Endothelial cell of umbilical vein (primary cell): ENCODE measurements at regions not wholly inside any gene's neighbourhood (a gene's known extent, or its start where the extent isn't known, plus 50 kb on each side); places are given as distances from the start of the nearest gene placed in this dataset.
A peak's percentile ranks its signal among the peaks of the same experiment; 100 is the strongest.

Experiments used
- BruUV-seq: library from RNA; stranded (reverse); fragments of 400-500 nt; replicated peaks from 2 replicates; lab custom pipeline; 2021; lab: Mats Ljungman, UMichigan
- CTCF ChIA-PET: fragments of 300-600, 350-600 bp; sonication (Branson Sonifier 250); formaldehyde crosslinking; loops from one replicate; lab custom pipeline; 2021; ENCODE audit warnings: antibody characterized with exemption, inconsistent platforms; lab: Charles Lee
- POLR2A ChIA-PET: fragments of 300-600, 350-600 bp; sonication (Branson Sonifier 250); formaldehyde crosslinking; loops from one replicate; lab custom pipeline; 2021; ENCODE audit warnings: antibody characterized with exemption, inconsistent platforms; lab: Charles Lee
- DNase-seq: peaks from one replicate; pipeline ENCODE4 v3.0.0-alpha.2; 2011; ENCODE audit warnings: low read depth, low spot score
- FAIRE-seq: peaks from 2 replicates; lab custom pipeline; 2011; peaks lifted over from hg19 to GRCh38; lab: Jason Lieb, UNC
- H2AFZ ChIP-seq: 2 replicates; pipeline ENCODE4 v1.6.0; 2012; ENCODE audit warnings: low read depth, low read length, control low read depth, inconsistent platforms
- H3K27ac ChIP-seq: 2 replicates; pipeline ENCODE4 v1.5.1; 2011; ENCODE audit warnings: low read depth, mild to moderate bottlenecking, control low read depth, low read length, moderate library complexity; ENCODE audit not compliant: insufficient read depth
- H3K27me3 ChIP-seq, 2 experiments: 2 replicates each; pipeline versions ENCODE4 v1.6.0 to v1.6.1; 2011; ENCODE audit warnings: low read length in 2 of 2, mixed read lengths in 1 of 2; ENCODE audit not compliant: control insufficient read depth in 2 of 2, insufficient read depth in 2 of 2
- H3K36me3 ChIP-seq, 2 experiments: 2 replicates in 1 of 2; 3 replicates in 1 of 2; pipeline ENCODE4 v1.5.1; 2011; ENCODE audit warnings: low read length in 2 of 2, mild to moderate bottlenecking in 1 of 2, moderate library complexity in 1 of 2; ENCODE audit not compliant: control insufficient read depth in 2 of 2, insufficient read depth in 2 of 2; ENCODE audit errors: extremely low read depth in 1 of 2
- H3K4me1 ChIP-seq: 3 replicates; pipeline ENCODE4 v1.5.1; 2011; ENCODE audit warnings: mild to moderate bottlenecking, low read length; ENCODE audit not compliant: control insufficient read depth, insufficient read depth; ENCODE audit errors: extremely low read depth
- H3K4me2 ChIP-seq: 2 replicates; pipeline ENCODE4 v1.6.1; 2011; ENCODE audit warnings: low read length, control low read depth, mixed read lengths; ENCODE audit not compliant: insufficient read depth
- H3K4me3 ChIP-seq, 3 experiments: fragments of 200-600 bp in 1 of 3; sonication (generic), shearing (Covaris generic) in 1 of 3; replicated peaks in 1 of 3; 2 replicates each; pipeline ENCODE4 v1.5.1; 2011 to 2016; ENCODE audit warnings: control low read depth in 3 of 3, low read length in 3 of 3, mild to moderate bottlenecking in 2 of 3, inconsistent platforms in 1 of 3, low read depth in 1 of 3, moderate library complexity in 1 of 3; ENCODE audit not compliant: insufficient read depth in 1 of 3
- H3K79me2 ChIP-seq: 2 replicates; pipeline ENCODE4 v1.6.0; 2012; ENCODE audit warnings: low read length, inconsistent platforms; ENCODE audit not compliant: control insufficient read depth, insufficient read depth
- H3K9ac ChIP-seq: replicated peaks from 2 replicates; pipeline ENCODE3; 2011; ENCODE audit warnings: low read length, control low read depth; ENCODE audit not compliant: insufficient read depth; ENCODE audit errors: extremely low read depth
- H3K9me1 ChIP-seq: replicated peaks from 3 replicates; pipeline ENCODE4 v1.6.0; 2011; ENCODE audit warnings: mild to moderate bottlenecking, low read length; ENCODE audit not compliant: control insufficient read depth, insufficient read depth; ENCODE audit errors: extremely low read depth
- H3K9me3 ChIP-seq: replicated peaks from 2 replicates; pipeline ENCODE4 v1.5.1; 2012; ENCODE audit warnings: low read length, inconsistent platforms; ENCODE audit not compliant: control insufficient read depth, insufficient read depth
- H4K20me1 ChIP-seq: replicated peaks from 2 replicates; pipeline ENCODE3; 2011; ENCODE audit warnings: mild to moderate bottlenecking, low read length; ENCODE audit not compliant: control insufficient read depth, insufficient read depth; ENCODE audit errors: extremely low read depth
- FOS ChIP-seq: IDR thresholded peaks from 2 replicates; pipeline ENCODE4 v1.6.1; 2011; ENCODE audit warnings: mild to moderate bottlenecking, low read length, moderate library complexity, borderline replicate concordance; ENCODE audit not compliant: insufficient read depth
- MYC ChIP-seq: IDR thresholded peaks from one replicate; pipeline ENCODE4 v1.6.1; 2011; ENCODE audit warnings: mild to moderate bottlenecking, low read depth, low read length
- dilution Hi-C: fragments of 300-500 bp; cut with MboI; formaldehyde crosslinking; loops from one replicate; pipeline ENCODE4 v1.15.0; 2019; ENCODE audit warnings: low sequenced_read_pairs; ENCODE audit not compliant: extremely low pct_ligation_motif_present
- intact Hi-C: fragments of 100-400 bp; cut with micrococcal nuclease; formaldehyde crosslinking; loops from one replicate; pipeline ENCODE4 v1.10.0; 2022

DNA sequence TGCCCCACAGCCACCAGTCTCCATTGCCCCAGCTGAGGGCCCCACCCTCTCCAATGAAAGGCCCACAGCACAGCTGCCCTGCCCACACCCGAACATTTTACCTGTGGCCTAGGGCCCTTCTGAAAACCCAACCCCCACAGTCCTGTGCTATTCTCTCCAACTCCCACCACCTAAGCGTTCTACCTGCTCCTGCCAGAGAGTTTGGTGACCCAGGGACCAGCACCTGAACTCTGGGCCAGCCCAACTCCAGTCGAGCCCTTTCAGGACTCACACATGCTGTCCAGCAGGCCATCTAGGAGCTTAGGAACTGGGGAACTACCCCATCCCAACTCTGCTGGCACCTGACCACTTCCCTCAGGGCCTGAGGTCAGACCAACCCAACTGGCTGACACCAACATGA is 562.3 kb downstream of the DNAH5 start:
- no peak overlapping the region for H2AFZ ChIP-seq
- intact Hi-C loops (no loop called here), dilution Hi-C loops (no loop called here)
- ChIA-PET CTCF (no interaction called here), POLR2A (no interaction called here)
- no peaks in the 10 kb centered on the region for H3K27me3 ChIP-seq
- no peaks in the 10 kb centered on the region for H3K79me2 ChIP-seq
- H3K27ac ChIP-seq = no peak overlapping the region
- FAIRE-seq (no peak), DNase-seq (no peak)
- no peak for TF ChIP-seq FOS
- no peaks in the 10 kb centered on the region for H3K9me1 ChIP-seq
- H3K9me3 ChIP-seq = no peaks in the 10 kb centered on the region
- no peak overlapping the region for H3K4me2 ChIP-seq
- no peaks in the 10 kb centered on the region for H4K20me1 ChIP-seq
- no peak overlapping the region for H3K9ac ChIP-seq
- H3K4me1 ChIP-seq = no peaks in the 10 kb centered on the region
- no peak overlapping the region for H3K4me3 ChIP-seq
- no TSS peak for BruUV-seq
- no peaks in the 10 kb centered on the region for H3K36me3 ChIP-seq

DNA sequence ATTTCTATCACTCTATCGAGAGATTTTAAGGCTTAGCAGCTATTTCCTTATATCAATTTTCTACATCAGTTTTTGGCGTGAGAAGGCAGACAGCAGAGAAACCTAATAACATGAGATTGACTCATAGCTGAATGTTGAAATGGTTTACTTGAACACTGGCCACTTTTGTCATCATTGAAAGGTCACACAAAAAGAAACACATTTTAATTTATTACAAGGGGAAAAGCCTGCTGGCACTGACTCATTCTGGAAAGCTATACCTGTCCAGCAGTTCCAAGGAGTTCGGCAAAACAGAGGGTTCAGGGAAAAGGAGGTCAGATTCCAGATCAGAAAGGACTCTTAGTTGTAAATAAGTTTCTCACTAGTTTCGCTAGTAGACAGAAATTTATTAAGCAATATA is 566.4 kb downstream of the DNAH5 start:
- intact Hi-C loops = no loop called here
- Histone ChIP-seq H2AFZ (no peak overlapping the region), H4K20me1 (no peaks in the 10 kb centered on the region), H3K4me1 (no peaks in the 10 kb centered on the region), H3K4me3 (no peak overlapping the region), H3K9ac (no peak overlapping the region), H3K9me3 (no peaks in the 10 kb centered on the region), H3K27me3 (no peaks in the 10 kb centered on the region), H3K4me2 (no peak overlapping the region), H3K79me2 (no peaks in the 10 kb centered on the region), H3K9me1 (no peaks in the 10 kb centered on the region), H3K36me3 (no peaks in the 10 kb centered on the region), H3K27ac (no peak overlapping the region)
- dilution Hi-C loops = no loop called here
- TF ChIP-seq MYC = no peak
- FAIRE-seq = no peak
- peak; percentile 32 for DNase-seq
- ChIA-PET CTCF (no interaction called here), POLR2A (no interaction called here)
- BruUV-seq = no TSS peak
